ENCODE measurements at regions not wholly inside any gene's neighbourhood (a gene's known extent, or its start where the extent isn't known, plus 50 kb on each side); places are given as distances from the start of the nearest gene placed in this dataset.

DNA sequence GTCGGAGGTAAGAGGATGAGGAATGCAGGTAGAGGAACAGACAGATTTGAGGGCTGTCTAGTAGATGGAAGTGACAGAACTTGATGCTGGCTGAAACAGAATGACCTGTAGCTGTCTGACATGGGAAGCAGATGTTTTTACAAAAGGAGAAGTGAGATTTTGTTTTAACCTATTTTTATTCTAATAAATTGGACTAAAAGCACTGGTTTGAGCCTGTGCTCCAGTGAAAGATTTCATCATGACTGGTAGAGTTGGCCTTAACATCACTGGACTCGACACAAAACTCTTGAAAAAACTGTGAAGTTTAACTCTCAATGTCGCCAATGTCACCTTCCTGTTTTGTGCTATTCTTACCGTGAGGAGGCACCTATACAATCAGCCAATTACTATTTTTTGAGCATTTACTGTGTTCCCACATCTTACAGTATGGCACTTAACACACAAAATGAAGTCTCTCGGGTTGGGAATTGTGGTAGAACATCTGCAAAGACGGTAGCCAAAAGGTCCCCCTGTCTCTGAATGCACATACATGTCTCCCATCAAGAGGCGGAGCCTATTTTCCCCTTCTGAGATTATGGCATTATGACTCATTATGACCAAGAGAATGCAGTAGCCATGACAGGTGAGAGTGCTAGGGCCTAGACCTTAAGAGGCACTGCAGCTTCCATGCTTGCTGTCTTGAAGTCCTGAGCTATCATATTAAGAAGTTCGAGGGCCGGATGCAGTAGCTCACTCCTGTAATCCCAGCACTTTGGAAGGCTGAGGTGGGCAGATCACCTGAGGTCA lies 93.2 kb downstream of the FOXF2 start:
- no peak for DNase-seq (ENCODE audit: low read depth in 2 of 2)

GRCh38 chr6:1485678-1486077 lies 96.3 kb downstream of the FOXF2 start:
- DNase-seq (ENCODE audit: low read depth in 2 of 2), result no peak

DNA sequence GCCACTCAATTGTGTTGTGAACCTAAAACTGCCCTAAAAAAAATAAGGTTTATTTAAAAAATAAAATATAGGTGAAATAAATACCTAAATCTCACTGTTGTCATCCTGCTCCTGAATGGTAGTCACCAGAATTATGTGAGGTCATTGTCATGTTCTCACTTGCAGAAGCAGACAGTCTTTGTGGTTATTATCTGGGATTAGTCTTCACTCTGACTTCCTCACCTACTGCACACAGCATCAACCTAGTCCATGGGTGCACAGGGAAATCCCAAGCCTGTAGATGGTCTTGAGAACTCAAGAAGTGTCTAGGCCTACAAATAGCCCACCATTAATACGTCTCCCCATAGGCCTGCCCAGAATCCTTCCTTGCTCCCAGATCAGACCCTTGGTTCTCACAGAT lies 97.0 kb downstream of the FOXF2 start:
- no peak for DNase-seq (ENCODE audit: low read depth in 2 of 2)

GRCh38 chr6:1487239-1487638 lies 97.9 kb downstream of the FOXF2 start:
- no peak for DNase-seq (ENCODE audit: low read depth in 2 of 2)

- no peak for DNase-seq (ENCODE audit: low read depth in 2 of 2)
Measured at GRCh38 chr6:1491025-1491424, 101.6 kb downstream of the FOXF2 start.

DNA sequence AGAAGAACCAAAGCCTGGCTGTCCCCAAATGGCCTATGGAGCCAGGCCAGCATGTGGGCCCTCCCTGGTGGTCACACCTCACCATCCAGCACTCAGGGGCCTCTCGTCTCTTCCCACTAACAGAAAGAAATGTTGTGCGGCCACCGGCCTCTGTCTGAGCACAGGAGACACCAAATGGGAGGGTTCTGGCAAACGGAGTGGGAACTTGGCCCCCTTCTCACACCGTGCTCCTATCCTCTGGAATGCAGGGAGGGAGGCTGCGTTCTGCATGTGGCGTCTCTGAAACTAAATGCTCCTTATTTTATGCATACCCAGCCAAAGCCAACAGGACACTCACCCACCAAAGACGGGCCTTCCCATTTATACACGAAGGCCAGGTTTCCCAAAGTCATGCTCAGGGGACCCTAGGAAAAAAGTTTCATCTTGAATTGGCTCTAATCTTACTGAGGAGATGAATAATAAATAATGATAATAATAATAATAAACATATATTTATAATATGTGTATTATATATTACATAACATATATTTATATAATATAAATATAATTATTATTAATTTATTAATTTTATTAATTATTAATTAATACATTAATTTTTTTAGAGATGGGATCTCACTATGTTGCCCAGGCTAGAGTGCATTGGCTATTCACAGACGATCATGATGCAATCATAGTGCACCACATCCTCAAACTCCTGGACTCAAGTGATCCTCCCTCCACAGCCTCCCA lies 102.4 kb downstream of the FOXF2 start:
- DNase-seq (ENCODE audit: low read depth in 2 of 2), result no peak

DNA sequence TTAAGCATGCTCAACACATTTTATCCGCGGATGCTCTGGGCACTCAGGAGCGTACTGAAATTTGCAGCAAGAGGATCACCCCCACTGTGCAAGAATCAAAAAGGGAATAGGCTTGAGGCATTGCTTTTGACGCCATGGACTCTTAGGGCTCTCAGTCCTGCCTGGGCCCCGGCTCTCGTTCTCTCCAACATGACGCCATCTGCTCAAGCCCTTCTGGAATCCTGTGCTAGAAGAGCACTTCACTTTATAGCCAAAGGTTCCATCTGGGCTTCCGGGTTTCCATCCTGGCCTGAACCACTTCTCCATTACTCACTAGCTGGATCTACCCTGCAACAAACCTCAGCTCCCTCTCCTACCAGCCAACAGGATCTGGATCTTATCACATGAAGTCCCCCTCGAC lies 105.3 kb downstream of the FOXF2 start:
- no peak for DNase-seq (ENCODE audit: low read depth in 2 of 2)

DNA sequence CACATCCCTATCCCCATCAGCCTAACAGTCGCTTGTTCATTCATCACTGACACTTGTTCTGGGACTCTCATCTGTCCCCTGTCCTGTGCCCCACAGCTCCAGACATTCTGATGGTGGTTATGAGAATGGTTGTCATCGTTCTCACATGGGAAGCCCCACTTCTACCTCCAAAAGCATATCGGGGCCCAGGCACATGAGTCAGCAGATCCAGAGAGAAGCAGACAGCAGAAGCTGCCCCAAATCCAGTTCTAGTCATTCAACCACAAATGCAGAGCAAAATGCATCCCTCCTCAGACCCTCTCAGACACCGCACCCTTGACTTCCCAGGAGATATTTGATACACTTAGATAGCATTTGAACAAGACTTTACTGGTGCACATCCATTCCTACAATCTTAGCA lies 106.0 kb downstream of the FOXF2 start:
- no peak for DNase-seq (ENCODE audit: low read depth in 2 of 2)

DNA sequence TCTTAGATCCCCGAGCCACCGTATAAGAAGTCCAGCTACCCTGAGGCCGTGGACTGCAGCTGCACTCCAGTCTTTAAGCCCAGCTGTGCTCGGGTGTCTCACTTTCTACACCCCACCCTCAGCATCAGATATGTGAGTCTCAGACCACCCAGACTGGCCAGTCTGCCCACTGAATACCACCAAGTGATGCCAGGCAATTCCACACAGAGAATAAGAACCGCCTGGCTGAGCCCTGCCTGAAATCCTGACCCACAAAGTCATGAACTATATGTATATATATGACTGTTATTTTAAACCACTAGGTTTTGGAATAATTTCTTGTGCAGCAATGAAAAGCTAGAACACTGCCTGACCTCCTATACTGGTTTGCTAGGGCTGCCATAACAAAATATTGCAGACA lies 106.7 kb downstream of the FOXF2 start:
- DNase-seq (ENCODE audit: low read depth in 2 of 2), result no peak

DNA sequence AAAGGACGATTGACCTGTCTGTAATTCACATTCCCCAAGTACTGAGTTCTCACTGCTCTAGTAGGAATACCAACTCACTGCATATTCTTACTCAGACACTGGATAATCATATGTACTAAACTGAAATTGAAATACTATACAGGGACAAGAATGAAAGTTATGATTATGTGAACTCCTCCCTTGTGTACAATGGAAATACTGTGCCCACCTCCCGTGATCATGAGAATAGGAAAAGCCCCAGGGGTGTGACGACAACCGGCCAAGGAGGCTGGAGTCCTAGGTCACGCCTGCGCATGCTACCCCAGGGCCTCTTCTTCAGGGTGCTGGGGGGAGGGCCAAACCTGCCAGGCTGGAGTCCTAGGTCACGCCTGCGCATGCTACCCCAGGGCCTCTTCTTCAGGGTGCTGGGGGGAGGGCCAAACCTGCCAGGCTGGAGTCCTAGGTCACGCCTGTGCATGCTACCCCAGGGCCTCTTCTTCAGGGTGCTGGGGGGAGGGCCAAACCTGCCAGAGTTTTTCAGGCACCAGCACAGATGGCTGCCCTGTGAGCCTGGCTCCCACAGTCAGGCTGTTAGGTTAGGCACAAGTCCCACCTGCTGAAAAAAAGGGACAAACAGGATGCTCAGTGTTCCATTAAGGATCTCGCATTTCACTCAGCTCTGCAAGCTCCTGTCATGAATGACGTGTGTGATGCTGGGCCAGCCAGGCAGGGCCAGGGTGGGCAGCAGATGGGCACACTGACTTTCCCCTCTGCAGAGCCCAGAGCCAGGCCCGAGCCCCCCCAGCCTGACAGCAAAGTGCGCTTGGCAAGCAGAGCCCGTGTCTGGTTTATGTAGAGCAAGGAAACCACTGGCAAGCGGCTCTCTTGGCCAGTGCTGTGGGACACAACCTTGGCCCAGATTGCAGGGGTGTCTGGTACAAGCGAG lies 107.7 kb downstream of the FOXF2 start:
- DNase-seq (ENCODE audit: low read depth in 2 of 2), result no peak

DNA sequence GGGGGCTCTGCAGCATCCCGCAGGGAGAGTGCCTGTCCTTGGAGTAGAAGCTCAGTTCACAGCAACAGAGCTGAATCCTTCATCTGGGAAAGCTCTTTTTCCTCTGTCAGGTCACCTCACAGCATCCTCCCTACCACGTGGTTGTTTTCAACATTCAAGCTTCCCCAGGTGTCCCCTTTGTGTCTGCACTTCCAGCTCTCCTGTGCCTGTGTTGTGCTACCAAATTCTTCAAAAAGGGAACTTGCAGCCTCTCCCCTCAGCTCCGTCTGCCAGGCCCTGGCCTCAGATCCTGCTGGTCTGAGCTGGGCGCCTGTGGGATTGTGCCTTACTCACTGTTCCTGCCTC lies 108.4 kb downstream of the FOXF2 start:
- DNase-seq (ENCODE audit: low read depth in 2 of 2), result no peak

DNA sequence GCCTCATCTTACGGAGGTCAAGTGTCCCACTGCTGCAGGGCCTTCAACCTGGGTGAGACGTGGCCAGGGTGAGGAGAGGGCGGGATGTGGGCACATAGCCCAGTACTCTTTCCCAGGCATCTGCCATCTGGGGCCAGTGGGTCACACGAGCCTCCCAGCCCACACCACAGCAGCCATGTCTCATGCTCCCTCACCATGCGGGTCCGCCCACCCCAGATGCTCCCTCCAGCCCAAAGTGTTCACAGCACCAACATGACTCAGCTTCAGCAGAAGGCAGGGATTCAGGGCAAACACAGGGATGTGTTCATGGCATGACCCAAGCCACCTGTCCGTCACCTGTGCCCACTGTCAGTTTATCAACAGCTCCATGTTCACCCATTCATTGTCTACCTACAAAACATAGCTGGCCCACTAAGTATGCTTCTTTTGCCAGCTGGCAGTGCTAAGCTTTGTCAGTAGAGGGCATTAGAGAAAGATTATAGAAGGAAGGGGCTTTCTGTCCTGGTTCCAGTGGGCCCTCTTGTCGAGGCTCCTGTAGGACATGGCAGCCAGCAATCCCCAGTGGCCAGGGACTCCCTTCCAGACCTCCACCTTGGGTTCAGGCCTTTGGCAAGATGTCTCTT lies 109.2 kb downstream of the FOXF2 start:
- no peak for DNase-seq (ENCODE audit: low read depth in 2 of 2)

DNA sequence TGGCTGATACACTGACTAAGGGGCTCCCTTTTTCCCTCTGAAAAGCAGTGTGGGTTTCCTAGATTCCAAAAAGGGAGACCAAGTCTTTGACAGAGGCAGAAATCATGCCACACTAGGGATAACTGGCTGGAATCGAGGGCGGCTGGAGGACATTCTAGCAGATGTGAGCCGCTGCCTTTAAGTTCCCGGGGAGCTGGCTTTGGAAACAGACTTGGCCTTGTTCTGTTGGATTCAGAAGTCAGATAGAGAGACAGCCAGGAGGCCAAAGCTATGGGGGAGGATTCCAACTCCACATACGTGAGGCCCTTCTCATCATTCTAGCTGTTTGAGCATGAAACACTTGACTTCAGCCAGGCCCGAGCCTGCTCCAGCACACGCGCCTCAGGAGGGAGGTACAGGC lies 109.9 kb upstream of the FOXC1 start:
- no peak for DNase-seq (ENCODE audit: low read depth in 2 of 2)

- no peak for DNase-seq (ENCODE audit: low read depth in 2 of 2)
Measured at GRCh38 chr6:1500913-1501312, 108.8 kb upstream of the FOXC1 start.

GRCh38 chr6:1502041-1502440 lies 107.7 kb upstream of the FOXC1 start:
- no peak for DNase-seq (ENCODE audit: low read depth in 2 of 2)

- no peak for DNase-seq (ENCODE audit: low read depth in 2 of 2)
Measured at GRCh38 chr6:1503811-1504210, 105.9 kb upstream of the FOXC1 start.

DNA sequence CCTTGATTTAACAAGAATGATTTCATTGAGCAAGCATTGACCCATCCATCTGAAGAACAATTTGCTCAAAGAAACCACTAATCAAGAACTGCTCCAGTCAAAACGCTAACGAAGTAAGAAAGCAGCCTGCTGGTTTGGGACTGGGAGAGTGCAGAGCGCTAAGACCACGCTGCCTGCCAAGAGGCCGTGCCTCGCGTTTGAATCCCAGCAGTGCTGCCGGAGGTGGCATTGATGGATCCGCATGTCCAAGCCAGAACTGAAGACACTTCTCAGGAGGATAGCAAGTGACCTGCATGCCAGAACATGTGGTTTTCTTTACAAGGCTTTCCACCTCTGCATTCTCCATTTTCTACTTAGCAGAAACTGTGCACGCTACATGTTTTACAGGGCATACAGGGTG lies 105.2 kb upstream of the FOXC1 start:
- DNase-seq (ENCODE audit: low read depth in 2 of 2), result no peak

GRCh38 chr6:1507251-1507650 lies 102.5 kb upstream of the FOXC1 start:
- no peak for DNase-seq (ENCODE audit: low read depth in 2 of 2)

DNA sequence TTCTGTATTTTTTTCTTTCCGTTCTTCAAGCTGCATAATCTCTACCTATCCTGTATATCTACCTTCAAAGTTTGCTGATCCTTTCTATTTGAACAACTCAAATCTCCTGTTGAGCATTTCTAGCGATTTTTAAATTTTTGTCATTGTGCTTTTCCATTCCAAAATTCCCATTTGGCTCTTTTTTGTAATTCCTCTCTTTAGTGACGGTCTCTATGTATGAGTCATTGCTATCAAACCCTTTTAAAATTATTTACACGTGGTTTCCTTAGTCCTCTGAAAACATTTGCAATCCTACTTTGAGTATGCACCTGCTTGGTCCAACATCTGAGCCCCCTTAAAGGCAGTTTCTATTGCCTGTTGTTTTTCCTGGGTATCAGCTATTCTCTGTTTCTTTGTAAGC lies 100.5 kb upstream of the FOXC1 start:
- no peak for DNase-seq (ENCODE audit: low read depth in 2 of 2)

DNA sequence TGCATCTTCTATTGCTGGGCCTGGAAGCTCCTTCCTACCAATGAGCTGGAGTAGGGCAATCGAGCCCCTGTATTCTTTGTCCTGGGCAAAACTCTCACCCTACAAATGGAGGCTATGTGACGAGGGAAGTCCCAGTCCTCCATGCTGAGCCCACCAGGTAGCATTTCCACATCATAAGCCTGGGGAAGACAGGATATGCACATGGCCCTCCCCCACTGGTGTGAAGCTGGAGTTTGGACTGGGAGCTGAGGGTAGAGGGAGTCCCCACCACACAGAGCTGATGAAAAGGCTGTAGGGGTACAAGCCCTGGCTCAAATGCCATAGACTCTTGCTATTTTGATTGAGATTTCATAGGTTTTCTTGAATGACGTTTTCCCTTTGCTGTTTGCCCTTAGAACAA lies 99.5 kb upstream of the FOXC1 start:
- no peak for DNase-seq (ENCODE audit: low read depth in 2 of 2)

- no peak for DNase-seq (ENCODE audit: low read depth in 2 of 2)
Measured at GRCh38 chr6:1513215-1513780, 96.4 kb upstream of the FOXC1 start.

DNA sequence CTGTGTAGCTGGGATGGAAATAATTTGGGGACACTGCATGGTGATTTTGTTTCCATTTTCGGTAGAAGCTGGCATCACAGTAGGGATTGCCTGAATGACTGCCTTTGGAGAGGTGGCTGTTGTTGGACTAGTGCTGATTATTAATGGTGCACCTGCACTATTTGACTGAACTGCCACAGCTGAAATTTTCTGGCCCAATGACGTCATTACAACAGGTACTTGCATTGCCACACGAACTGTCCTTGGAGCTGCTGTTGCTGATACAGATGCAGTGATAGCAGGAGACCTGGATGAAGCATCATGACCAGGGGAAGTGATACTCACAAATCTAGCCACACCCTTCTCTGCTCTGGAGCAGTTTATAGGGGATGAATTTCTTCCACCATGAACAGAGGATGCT lies 95.6 kb upstream of the FOXC1 start:
- no peak for DNase-seq (ENCODE audit: low read depth in 2 of 2)

Data from stimulated activated CD4-positive, alpha-beta T cell treated with anti-CD3 and anti-CD28 coated beads, Interleukin-1b, Interleukin-23, amount 100 ng/mL, for 1 hour (primary cell).